ENCODE measurements at regions not wholly inside any gene's neighbourhood (a gene's known extent, or its start where the extent isn't known, plus 50 kb on each side); places are given as distances from the start of the nearest gene placed in this dataset.

GRCh38 chr2:208545403-208546042 lies 138.9 kb downstream of the PTH2R start:
- no peak for DNase-seq (ENCODE audit: low spot score)
- no peak for TF ChIP-seq CTCF (IDR thresholded peaks at IDR 0.05)
- no peak overlapping the region for H3K27ac ChIP-seq
- H3K4me3 ChIP-seq = no peak overlapping the region

GRCh38 chr2:208546107-208546506 lies 139.5 kb downstream of the PTH2R start:
- H3K4me3 ChIP-seq = no peak overlapping the region
- TF ChIP-seq CTCF (IDR thresholded peaks at IDR 0.05) = no peak
- DNase-seq (ENCODE audit: low spot score) = no peak
- no peak overlapping the region for H3K27ac ChIP-seq

GRCh38 chr2:208546860-208547650 lies 140.5 kb downstream of the PTH2R start:
- no peak for TF ChIP-seq CTCF (IDR thresholded peaks at IDR 0.05)
- no peak for DNase-seq (ENCODE audit: low spot score)
- Histone ChIP-seq H3K4me3 (no peak overlapping the region), H3K27ac (no peak overlapping the region)

GRCh38 chr2:208548700-208549099 lies 142.1 kb downstream of the PTH2R start:
- H3K4me3 ChIP-seq = no peak overlapping the region
- TF ChIP-seq CTCF (IDR thresholded peaks at IDR 0.05) = no peak
- H3K27ac ChIP-seq = no peak overlapping the region
- no peak for DNase-seq (ENCODE audit: low spot score)

- no peak for DNase-seq (ENCODE audit: low spot score)
- Histone ChIP-seq H3K4me3 (no peak overlapping the region), H3K27ac (no peak overlapping the region)
- TF ChIP-seq CTCF (IDR thresholded peaks at IDR 0.05) = no peak
Measured at GRCh38 chr2:208549546-208550158, 143.1 kb downstream of the PTH2R start.

- no peak for DNase-seq (ENCODE audit: low spot score)
- no peak for TF ChIP-seq CTCF (IDR thresholded peaks at IDR 0.05)
- no peak overlapping the region for H3K27ac ChIP-seq
- H3K4me3 ChIP-seq = no peak overlapping the region
Measured at GRCh38 chr2:208552943-208553342, 146.4 kb downstream of the PTH2R start.
